ENCODE measurements at regions not wholly inside any gene's neighbourhood (a gene's known extent, or its start where the extent isn't known, plus 50 kb on each side); places are given as distances from the start of the nearest gene placed in this dataset.

DNA sequence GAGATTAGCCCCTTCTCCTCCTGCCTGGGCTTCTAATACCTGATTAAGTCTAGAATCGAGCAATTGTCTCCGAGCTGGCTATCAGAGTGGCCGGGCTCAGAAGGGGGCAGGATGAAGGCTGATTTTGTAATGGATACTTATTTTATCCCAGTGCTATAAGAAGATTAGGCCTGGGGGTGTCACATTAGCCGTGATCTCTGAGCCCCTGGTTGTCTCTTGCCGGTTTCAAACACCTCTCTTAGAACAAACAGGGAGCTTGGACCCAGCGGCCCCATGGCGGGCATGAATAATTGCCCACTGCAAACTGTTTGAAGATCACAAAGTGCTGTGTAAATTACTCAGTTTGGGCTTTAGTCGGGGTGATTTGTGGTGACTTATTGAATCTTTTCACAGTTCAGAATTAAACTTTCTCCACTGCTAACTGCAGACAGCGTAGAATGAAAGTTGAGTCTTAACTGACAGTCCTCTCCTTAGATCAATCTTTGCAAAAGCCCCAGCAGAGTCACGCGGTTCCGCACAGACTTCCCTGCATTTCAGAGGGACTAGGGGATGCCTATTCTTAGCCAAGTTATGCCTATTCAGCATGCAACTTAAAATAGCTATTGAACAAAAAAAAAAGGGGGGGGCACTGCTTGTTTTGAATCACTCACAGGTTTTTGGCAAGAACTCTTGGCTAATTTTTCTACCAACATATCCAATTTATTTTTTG is 200.6 kb upstream of the IRX1 start:
- 0 out of 2 replicates have a peak overlapping the region, but pooled peaks have one; percentile 18 for H2AFZ ChIP-seq
- peaks cover 8% of the 10 kb centered on the region for H3K4me1 ChIP-seq (ENCODE audit: insufficient read depth)
- TF ChIP-seq EZH2 (IDR thresholded peaks at IDR 0.05; ENCODE audit: low read depth, unreplicated experiment) (no peak), ZNF331 (CRISPR knock-in tag; IDR thresholded peaks at IDR 0.05; ENCODE audit: low read depth) (no peak), EZH2phosphoT487 (IDR thresholded peaks at IDR 0.05; ENCODE audit: unreplicated experiment) (no peak), STAT1 (IDR thresholded peaks at IDR 0.05; ENCODE audit: unreplicated experiment) (no peak), NANOG (IDR thresholded peaks at IDR 0.05; ENCODE audit: borderline replicate concordance) (no peak), ZNF114 (CRISPR knock-in tag; IDR thresholded peaks at IDR 0.05) (no peak), POLR2AphosphoS5 (IDR thresholded peaks at IDR 0.05; ENCODE audit: low read depth) (no peak), JUNB (IDR thresholded peaks at IDR 0.05; ENCODE audit: unreplicated experiment) (no peak)
- TF ChIP-seq, protein P1, sequence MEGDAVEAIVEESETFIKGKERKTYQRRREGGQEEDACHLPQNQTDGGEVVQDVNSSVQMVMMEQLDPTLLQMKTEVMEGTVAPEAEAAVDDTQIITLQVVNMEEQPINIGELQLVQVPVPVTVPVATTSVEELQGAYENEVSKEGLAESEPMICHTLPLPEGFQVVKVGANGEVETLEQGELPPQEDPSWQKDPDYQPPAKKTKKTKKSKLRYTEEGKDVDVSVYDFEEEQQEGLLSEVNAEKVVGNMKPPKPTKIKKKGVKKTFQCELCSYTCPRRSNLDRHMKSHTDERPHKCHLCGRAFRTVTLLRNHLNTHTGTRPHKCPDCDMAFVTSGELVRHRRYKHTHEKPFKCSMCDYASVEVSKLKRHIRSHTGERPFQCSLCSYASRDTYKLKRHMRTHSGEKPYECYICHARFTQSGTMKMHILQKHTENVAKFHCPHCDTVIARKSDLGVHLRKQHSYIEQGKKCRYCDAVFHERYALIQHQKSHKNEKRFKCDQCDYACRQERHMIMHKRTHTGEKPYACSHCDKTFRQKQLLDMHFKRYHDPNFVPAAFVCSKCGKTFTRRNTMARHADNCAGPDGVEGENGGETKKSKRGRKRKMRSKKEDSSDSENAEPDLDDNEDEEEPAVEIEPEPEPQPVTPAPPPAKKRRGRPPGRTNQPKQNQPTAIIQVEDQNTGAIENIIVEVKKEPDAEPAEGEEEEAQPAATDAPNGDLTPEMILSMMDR (conservative IDR thresholded peaks at IDR 0.05; ENCODE audit: low read depth in 2 of 2), result no peak
- TF ChIP-seq, protein P2, sequence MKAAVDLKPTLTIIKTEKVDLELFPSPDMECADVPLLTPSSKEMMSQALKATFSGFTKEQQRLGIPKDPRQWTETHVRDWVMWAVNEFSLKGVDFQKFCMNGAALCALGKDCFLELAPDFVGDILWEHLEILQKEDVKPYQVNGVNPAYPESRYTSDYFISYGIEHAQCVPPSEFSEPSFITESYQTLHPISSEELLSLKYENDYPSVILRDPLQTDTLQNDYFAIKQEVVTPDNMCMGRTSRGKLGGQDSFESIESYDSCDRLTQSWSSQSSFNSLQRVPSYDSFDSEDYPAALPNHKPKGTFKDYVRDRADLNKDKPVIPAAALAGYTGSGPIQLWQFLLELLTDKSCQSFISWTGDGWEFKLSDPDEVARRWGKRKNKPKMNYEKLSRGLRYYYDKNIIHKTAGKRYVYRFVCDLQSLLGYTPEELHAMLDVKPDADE (IDR thresholded peaks at IDR 0.05), result no peak
- TF ChIP-seq, protein P3, sequence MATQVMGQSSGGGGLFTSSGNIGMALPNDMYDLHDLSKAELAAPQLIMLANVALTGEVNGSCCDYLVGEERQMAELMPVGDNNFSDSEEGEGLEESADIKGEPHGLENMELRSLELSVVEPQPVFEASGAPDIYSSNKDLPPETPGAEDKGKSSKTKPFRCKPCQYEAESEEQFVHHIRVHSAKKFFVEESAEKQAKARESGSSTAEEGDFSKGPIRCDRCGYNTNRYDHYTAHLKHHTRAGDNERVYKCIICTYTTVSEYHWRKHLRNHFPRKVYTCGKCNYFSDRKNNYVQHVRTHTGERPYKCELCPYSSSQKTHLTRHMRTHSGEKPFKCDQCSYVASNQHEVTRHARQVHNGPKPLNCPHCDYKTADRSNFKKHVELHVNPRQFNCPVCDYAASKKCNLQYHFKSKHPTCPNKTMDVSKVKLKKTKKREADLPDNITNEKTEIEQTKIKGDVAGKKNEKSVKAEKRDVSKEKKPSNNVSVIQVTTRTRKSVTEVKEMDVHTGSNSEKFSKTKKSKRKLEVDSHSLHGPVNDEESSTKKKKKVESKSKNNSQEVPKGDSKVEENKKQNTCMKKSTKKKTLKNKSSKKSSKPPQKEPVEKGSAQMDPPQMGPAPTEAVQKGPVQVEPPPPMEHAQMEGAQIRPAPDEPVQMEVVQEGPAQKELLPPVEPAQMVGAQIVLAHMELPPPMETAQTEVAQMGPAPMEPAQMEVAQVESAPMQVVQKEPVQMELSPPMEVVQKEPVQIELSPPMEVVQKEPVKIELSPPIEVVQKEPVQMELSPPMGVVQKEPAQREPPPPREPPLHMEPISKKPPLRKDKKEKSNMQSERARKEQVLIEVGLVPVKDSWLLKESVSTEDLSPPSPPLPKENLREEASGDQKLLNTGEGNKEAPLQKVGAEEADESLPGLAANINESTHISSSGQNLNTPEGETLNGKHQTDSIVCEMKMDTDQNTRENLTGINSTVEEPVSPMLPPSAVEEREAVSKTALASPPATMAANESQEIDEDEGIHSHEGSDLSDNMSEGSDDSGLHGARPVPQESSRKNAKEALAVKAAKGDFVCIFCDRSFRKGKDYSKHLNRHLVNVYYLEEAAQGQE (IDR thresholded peaks at IDR 0.05; ENCODE audit: unreplicated experiment), result no peak
- no peaks in the 10 kb centered on the region for H3K36me3 ChIP-seq (ENCODE audit: insufficient read depth)
- H3K9me3 Mint-ChIP-seq, result peaks cover 3% of the 10 kb centered on the region; the same call in 2 of the 3 replicates
- DNase-seq (ENCODE audit: low spot score) (no peak), ATAC-seq (peak; percentile 56)
- no peaks in the 10 kb centered on the region for H3F3A ChIP-seq (replicated peaks; ENCODE audit: low read depth)
- no peak overlapping the region for H3K4me3 ChIP-seq
- no peak overlapping the region for H3K4me3 Mint-ChIP-seq
- peaks cover 4% of the 10 kb centered on the region for H3K27me3 Mint-ChIP-seq (ENCODE audit: insufficient read depth, low read depth, poor library complexity)
- no peaks in the 10 kb centered on the region for H3K79me2 ChIP-seq (replicated peaks; ENCODE audit: insufficient read depth)
- H3K9me2 ChIP-seq (ENCODE audit: insufficient read depth), result no peaks in the 10 kb centered on the region
- H3K27ac ChIP-seq (ENCODE audit: low read depth), result no peak overlapping the region
- H3K27me3 ChIP-seq (ENCODE audit: insufficient read depth), result no peaks in the 10 kb centered on the region
- H3K27ac Mint-ChIP-seq, result no peak overlapping the region
- H3K4me1 Mint-ChIP-seq, result peaks cover 15% of the 10 kb centered on the region
- 0 out of 3 replicates have a peak, but pooled peaks cover 3% of the 10 kb centered on the region for H3K36me3 Mint-ChIP-seq (ENCODE audit: low read depth)
- no peaks in the 10 kb centered on the region for H4K20me1 ChIP-seq (replicated peaks; ENCODE audit: insufficient read depth)
- H3K4me2 ChIP-seq, result no peak overlapping the region
